ENCODE measurements at regions not wholly inside any gene's neighbourhood (a gene's known extent, or its start where the extent isn't known, plus 50 kb on each side); places are given as distances from the start of the nearest gene placed in this dataset.

DNA sequence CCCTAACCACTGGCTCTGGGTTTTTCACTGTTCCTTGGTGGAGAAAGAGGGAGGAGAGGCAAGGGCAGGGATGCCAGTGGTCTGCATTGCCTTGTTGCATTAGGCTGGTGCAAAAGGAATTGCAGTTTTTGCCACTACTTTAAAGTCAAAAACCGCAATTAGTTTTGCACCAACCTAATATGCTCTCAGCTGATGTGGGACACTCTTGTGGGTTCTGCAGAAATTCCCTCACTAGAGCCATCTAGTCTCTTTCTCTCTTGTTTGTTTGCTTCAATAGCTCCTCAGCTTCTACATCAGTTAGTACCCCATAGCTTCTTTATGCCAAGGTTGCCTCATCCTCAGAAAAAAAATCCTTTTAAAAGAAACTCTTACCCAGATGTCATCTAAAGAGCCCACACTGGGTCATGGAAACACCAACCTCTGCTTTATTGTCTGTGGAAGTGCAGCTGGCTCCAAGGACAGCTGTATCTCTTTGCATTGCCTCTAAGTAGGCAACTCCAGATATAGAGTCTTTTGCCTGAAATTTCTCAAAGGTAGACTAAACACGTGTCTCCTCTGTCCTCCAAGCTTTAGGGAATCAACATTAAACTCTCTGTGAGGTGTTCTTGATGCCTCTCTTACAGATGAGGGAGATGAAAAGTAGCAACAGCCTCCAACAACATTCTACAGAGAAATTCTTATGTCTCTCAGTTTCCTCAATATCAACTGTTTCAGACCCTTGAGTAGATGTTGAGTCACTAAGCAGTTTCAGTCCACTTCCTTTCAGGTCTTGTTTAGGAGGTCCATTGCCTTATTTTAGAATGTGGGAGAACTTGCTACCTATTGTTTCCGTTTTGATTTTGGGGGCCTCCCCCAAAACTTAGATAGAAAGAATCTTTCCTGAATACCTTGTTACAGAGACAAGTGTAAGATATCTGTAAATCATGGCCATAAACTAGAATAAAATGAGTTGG is 84.9 kb upstream of the MEF2C start:
- TF ChIP-seq, protein P1, sequence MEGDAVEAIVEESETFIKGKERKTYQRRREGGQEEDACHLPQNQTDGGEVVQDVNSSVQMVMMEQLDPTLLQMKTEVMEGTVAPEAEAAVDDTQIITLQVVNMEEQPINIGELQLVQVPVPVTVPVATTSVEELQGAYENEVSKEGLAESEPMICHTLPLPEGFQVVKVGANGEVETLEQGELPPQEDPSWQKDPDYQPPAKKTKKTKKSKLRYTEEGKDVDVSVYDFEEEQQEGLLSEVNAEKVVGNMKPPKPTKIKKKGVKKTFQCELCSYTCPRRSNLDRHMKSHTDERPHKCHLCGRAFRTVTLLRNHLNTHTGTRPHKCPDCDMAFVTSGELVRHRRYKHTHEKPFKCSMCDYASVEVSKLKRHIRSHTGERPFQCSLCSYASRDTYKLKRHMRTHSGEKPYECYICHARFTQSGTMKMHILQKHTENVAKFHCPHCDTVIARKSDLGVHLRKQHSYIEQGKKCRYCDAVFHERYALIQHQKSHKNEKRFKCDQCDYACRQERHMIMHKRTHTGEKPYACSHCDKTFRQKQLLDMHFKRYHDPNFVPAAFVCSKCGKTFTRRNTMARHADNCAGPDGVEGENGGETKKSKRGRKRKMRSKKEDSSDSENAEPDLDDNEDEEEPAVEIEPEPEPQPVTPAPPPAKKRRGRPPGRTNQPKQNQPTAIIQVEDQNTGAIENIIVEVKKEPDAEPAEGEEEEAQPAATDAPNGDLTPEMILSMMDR (IDR thresholded peaks at IDR 0.05): no peak
- no peak for TF ChIP-seq POLR2A (IDR thresholded peaks at IDR 0.05)
- WGBS, 2 donors: 81 to 87% methylated on average over 3 of the region's 3 CpGs
- intact Hi-C loops (cut with DNase I; ENCODE audit: low total_unique reads): no loop called here
- DNase-seq (ENCODE audit: low spot score in 2 of 2): no peak
- no peak overlapping the region for H3K4me3 ChIP-seq (ENCODE audit: low read depth, poor library complexity, severe bottlenecking)

DNA sequence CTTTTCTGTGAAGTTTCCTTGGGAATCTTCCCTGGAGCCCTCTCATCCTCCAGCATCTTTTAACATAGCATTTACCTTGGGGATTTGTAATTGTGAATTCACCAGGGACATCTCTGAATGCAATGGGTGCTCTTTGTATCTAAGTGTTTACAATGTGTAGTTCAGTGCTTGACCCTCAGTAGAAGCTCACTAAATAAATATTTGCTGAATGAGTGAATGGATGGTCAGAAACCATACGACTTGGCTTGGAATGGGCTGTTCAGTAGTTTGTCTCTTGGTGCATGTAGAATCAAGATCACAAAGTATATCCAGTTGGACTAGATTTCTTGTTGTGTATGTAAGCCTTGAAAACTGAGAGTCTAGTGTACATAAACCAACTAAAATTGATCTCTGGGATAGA is 81.8 kb upstream of the MEF2C start:
- intact Hi-C loops (cut with DNase I; ENCODE audit: low total_unique reads): no loop called here
- no peak for DNase-seq (ENCODE audit: low spot score in 2 of 2)
- no peak overlapping the region for H3K4me3 ChIP-seq (ENCODE audit: low read depth, poor library complexity, severe bottlenecking)
- 76 to 80% methylated on average over 1 of the region's 1 CpG for WGBS, 2 donors
- TF ChIP-seq POLR2A (IDR thresholded peaks at IDR 0.05): no peak
- TF ChIP-seq, protein P1 (IDR thresholded peaks at IDR 0.05): no peak

DNA sequence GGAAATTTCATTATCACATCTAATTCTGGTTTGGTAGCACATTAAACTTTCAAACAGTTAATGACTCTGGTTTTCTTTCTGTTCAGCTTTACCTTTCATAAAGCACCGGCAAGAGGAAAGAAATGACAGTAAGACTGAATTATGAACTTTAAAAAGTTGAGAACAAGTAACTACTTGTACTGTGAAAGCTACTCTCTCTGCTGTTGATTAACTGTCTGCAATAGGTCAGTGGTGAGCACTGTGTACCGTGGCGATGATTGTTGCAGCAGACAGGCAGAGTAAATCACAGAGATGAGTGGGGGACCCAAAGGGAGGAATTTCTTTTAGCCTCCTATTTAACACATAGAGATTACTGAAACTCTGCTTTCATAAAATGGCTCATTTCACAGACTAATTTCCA is 74.0 kb upstream of the MEF2C start:
- WGBS, 2 donors: 49 to 51% methylated on average over 3 of the region's 3 CpGs
- TF ChIP-seq, protein P1 (IDR thresholded peaks at IDR 0.05): no peak
- TF ChIP-seq POLR2A (IDR thresholded peaks at IDR 0.05): no peak
- intact Hi-C loops (cut with DNase I; ENCODE audit: low total_unique reads): no loop called here

DNA sequence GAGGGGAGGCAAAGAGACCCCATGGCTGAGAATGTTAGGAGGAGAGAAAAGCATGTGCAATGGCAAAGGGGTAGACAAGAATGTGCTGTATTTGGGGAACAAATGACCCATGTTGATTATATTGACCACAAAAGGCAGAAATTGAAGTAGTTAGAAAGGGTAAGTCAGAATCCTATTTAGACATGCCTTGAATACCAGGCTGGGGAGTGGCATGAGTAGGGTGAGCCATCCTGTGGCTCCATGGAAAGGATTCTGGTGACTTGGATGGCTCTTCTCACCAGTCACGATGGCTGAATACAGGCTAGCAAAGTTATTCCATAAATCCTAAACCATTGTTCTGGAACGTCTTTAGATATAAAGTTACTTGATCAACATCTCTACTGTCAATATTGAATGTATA is 73.4 kb upstream of the MEF2C start:
- TF ChIP-seq POLR2A (IDR thresholded peaks at IDR 0.05): no peak
- TF ChIP-seq, protein P1 (IDR thresholded peaks at IDR 0.05): no peak
- H3K4me3 ChIP-seq (ENCODE audit: low read depth, poor library complexity, severe bottlenecking): no peak overlapping the region
- WGBS, 2 donors: 60 to 61% methylated on average over 2 of the region's 2 CpGs
- no peak for DNase-seq (ENCODE audit: low spot score in 2 of 2)
- intact Hi-C loops (cut with DNase I; ENCODE audit: low total_unique reads): no loop called here

More for the DNA sequence above, 74.0 kb upstream of the MEF2C start:
- H3K4me3 ChIP-seq (ENCODE audit: low read depth, poor library complexity, severe bottlenecking): no peak overlapping the region
- DNase-seq (ENCODE audit: low spot score in 2 of 2): no peak

DNA sequence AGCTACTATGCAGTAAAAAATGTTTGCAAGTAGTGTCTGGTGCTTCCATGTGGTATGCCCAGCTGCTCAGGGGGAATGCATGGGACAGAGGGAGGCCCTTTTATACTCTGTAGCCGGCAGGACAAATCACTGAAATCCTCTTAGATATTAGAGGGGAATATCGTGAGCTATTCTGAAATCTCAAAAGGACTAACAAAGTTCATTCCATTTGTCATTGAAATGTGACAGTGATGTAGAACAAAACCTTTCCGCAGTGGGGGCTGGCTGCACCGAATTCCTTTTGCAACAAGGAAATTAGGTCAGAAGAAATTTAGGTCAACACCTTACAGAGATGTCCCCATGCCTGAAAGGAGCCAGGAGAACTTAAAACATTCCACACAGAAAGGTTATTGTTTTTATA is 72.4 kb upstream of the MEF2C start:
- WGBS, 2 donors: 83 to 96% methylated on average over 4 of the region's 4 CpGs
- H3K4me3 ChIP-seq (ENCODE audit: low read depth, poor library complexity, severe bottlenecking): no peak overlapping the region
- intact Hi-C loops (cut with DNase I; ENCODE audit: low total_unique reads): no loop called here
- no peak for TF ChIP-seq POLR2A (IDR thresholded peaks at IDR 0.05)
- TF ChIP-seq, protein P1 (IDR thresholded peaks at IDR 0.05): no peak
- DNase-seq (ENCODE audit: low spot score in 2 of 2): no peak
